GM19035 (cell line): ENCODE measurements at regions not wholly inside any gene's neighbourhood (a gene's known extent, or its start where the extent isn't known, plus 50 kb on each side); places are given as distances from the start of the nearest gene placed in this dataset.

ENCODE experiments used
- ATAC-seq: cut with Tn5 transposase; IDR thresholded peaks from one replicate; pipeline ENCODE4 v1.9.1; 2021; ENCODE audit not compliant: unreplicated experiment

GRCh38 chr15:53401503-53401902 is 358.0 kb downstream of the WDR72 start:
- ATAC-seq, result no peak

- no peak for ATAC-seq
Measured at GRCh38 chr15:53400986-53401385, 358.5 kb downstream of the WDR72 start.

DNA sequence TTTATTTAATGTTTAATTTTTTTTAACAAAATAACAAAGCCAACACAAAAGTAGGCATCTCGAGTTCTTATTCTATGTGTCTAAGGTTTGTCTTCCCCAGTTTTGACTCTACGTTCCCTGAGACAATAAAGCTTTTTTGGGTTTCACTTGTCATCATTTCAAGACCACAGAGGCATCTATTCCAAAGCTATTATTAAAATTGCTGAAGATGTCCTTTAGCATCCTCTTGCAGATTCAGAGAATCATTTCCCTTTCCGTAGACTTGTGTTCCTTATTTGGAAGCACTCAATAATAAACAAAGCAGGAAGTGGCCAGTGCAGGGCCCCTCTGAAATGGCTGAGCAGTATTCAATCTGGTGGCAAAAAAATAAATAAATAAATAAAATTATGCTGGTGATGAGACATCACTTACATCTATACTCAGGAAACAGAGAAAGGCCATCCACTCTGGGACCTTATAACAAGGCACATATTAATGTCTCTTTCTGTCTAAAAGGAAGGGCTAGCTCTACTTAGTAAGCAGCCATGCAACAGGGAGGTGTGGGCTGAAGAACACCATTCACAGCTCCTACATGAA is 362.3 kb downstream of the WDR72 start:
- no peak for ATAC-seq

- ATAC-seq, result no peak
Measured at GRCh38 chr15:53395871-53396270, 363.6 kb downstream of the WDR72 start.

DNA sequence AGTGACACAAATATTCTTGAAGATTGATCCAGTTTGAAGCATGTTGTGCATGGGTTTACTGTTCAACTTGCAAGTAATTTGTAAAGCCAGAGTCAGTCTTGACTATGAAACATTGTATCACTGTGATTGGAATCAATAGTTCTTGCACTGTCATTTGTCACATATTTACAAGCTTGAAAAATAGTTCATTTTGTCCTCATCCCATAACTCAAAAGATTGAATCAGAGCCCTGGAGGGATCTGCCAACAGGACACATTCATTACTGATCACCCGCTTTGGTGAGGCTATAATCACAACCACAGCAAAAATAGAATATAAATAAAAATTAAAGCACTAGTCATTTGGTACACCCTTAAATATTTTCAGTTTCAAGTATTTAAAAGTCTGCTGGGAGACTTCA is 368.9 kb downstream of the WDR72 start:
- no peak for ATAC-seq

DNA sequence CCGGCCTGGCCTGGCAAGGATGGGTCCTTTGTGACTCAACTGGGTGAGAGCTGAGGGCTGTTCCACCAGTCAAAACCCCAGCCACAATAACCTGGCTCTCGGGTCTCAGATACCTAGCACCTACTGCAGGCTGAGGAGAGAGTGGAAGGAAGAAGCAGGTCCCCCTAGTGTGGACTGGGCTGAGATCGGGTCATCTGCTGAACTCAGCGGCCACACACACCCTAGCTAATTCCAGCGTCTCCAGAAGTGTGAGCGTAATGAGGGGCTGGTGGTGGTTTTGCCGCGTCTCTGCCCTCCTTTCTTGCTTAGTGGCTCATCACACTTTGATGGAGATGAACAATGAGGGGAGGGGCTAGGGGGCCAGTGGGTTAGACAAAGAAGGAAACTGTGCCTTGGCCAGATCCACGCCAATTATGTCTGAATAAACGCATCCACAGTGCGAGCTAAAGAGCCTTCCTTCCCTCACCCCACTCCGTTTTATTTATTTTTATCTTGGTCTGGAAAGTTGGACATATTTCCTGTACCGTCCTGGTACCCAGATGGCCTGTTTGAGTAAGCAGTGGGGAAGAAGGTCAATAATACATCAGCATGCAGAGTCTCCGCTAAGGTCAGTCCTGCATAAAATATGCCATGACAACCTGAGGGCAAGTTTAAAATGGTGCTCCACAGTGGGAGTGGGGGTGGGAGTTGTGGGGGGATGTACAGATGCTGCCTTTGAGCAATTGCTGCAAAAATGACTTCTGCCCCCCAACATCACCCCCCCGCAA is 370.0 kb downstream of the WDR72 start:
- ATAC-seq, result no peak

DNA sequence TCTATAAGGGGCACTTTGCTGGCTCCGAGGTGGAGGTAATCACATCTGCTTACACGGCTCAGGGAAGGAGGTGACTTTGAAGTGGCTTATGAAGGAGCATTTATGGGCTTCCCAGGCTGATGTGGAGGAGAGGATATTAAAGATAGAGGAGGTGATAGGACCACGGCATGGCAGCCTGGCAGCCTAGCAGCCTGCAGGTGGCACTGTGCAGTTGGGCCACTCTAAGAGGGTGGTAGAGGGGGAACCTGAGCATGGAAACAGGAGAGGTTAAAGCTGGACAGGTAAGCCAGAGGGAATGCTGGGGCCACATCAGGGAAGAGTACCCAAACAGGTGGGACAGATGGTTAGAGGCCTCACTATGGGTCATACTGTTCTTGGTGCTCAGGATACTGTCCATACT is 375.0 kb downstream of the WDR72 start:
- no peak for ATAC-seq

DNA sequence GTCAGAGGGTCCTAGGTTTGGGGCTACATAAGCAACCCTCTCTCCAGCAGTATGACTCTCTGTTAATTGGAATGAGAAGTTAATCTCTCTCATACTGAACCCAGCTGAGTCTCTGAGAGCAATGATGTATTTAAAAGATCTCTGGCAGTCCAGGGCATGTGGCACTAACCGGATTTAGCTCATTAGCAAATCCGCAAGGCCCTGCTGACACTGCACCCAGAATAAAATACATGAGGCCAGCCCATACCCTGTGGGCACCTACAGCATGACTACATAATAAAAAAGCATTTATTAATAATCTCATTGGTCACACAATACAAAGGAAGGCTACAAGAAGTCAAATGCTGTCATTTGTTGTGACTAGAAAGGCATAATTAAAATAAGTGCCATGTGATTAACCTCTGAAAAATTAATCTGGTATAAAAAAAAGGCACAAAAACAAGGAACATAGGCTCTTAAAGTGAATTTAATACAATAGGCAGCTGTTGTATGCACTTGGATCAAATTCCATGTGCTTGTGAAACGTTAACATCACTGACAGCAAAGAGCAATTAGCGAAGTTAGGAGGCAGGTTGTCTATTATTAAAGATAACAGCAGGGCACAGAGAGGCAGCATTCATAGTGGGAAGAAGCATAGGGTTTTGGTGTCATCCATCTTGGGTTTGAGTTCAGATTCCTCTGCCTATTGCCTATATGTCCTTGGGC is 381.2 kb downstream of the WDR72 start:
- no peak for ATAC-seq

GRCh38 chr15:53367740-53368139 is 391.7 kb downstream of the WDR72 start:
- no peak for ATAC-seq

DNA sequence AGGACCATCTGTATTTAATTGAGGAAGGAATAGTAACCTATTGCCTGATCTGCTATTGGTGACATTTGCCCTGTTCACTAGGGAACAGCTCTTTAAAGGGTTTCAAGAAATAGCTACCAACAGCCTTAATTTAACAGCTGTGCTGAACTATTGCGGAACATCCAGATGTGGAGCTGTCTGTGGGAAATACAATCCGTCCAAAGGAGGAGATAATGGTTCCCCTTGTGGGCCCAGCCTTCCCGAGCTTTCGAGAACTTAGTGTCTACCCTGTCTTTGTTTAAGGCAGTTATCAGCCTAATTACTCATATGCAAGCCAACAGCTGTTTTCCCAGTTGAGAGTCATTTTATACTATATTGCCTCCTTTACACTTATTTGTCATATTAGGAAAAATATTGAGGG is 398.6 kb downstream of the WDR72 start:
- no peak for ATAC-seq

DNA sequence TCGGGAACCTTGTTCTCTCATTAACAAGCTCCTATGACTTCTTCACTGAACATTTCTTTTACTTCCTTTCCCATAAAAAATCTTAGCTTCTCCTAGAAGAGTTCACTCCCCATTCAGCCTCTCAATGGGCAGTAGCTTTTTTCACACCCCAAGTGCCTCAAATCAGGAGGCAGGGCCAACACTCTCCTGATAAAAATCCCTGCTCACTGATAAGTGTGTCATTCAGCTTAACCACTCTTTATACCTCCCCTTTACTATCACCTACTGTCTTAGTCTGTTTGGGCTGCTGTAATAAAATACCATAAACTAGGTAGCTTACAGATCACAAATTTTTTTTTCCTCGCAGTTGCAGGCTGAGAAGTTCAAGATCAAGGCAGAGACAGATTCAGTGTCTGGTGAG is 400.4 kb downstream of the WDR72 start:
- no peak for ATAC-seq

DNA sequence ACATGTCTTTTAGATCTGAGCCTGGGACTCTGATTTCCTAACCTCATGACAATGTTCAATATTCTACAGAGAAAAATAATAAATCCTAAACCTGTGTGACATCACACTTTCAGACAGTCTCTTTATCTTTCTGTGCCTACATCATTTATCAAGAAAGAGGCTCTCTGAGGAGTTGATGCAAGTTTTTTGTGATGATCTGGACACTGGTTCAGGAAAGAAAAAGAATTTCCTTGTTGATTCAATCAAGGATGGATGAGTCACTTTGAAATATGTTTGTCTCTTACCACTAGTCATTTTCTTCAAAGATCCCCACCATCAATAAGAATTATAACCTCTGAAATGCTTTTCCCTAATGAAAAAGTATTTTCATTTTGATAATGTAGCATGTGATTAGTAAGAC is 404.6 kb downstream of the WDR72 start:
- no peak for ATAC-seq

- ATAC-seq, result no peak
Measured at GRCh38 chr15:53351373-53351772, 408.1 kb downstream of the WDR72 start.

DNA sequence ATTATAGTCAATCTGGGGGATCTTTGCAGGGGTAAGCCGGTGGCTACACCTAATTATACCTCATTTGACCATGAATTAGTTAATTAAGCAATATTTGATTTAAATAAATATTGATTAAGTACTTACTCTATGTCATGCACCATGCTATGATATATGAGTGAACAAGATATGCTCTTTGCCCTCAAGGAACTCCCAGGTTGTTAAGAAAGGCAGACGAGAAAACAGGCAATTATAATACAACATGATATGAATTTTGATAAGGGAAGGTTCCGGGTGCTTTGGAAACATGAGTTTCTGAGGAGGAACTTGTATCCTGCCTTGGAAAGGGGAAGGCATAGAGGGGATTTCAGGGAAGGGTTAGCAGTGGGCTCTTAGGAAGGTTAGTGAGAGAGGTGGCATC is 412.9 kb downstream of the WDR72 start:
- no peak for ATAC-seq

DNA sequence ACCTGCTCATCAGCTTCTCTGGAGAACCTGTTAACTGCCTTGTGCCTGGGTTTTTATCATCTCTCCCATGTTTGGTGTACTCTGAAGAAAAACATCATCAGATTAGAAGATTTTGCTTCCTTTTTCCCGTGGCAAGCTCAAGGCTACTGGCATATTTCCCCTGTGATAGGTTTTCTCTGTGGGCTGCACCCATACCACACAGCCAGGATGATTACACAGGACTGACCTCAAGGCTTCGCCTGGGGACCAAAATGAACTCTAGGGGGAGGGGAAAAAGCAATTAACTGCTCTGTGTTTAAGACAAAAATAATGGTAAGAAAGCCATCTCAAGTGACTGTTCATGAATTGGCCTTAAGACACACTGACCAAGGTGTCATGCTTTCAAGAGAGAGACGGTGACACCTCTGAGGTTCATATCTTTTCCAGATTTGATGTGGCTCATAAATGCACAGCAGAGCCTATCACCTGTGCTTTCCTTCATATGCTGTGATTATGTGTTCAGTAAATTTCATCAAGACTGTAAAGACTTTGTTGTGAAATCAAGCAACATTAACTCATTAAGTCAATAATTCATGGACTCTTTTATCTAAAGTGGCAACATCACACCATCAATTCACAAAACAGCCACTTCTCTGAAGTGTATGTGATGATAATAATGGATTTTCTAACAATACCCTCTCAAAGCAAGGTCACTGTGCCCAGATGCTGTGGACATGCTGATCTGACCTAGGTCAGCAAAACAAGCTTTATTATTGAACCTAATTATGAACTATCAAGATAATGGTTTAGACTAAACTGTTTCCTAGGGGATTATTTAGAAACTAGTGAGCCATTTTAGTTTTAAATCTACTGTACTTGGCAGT is 427.9 kb downstream of the WDR72 start:
- ATAC-seq, result no peak

DNA sequence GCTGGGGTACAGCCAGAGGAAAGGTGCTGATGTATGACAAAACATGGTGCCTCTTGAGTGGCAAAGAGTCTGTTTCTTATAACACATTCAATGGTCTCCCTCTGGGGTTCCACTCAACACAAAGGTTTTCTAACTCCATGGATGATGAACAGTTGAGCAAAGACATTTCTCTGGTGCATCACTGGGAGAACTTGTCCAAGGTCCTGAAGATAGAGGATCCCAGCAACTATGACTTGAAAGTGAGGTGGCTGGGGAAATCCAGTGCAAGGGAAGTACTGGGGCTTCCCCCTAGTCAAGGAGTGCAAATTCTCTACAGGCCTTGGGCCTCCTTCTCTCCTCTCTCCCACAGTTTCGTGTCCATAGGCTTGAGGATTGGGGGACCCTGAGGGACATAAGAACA is 431.1 kb downstream of the WDR72 start:
- ATAC-seq, result no peak

DNA sequence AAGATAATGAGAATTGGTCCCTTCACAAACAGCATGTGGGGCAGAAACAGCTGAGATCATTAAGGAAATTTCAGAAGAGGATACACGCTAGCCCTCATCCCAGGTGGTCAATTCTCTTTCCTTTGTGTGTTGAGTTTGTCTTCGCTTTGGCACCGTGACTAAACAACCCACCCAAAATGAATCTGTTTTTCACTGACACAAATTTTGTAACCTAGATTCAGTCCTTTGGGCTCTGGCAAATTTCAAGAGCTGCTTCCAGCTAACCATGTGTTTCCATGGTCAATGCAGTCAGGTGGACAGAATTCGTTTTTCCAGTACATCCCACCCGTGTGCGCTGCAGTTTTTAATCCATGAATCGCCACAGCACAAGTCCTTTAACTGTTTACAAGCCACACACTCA is 435.4 kb downstream of the WDR72 start:
- ATAC-seq, result no peak

GRCh38 chr15:53323191-53323590 is 436.3 kb downstream of the WDR72 start:
- ATAC-seq, result no peak

- ATAC-seq, result no peak
Measured at GRCh38 chr15:53320816-53321215, 438.6 kb downstream of the WDR72 start.

DNA sequence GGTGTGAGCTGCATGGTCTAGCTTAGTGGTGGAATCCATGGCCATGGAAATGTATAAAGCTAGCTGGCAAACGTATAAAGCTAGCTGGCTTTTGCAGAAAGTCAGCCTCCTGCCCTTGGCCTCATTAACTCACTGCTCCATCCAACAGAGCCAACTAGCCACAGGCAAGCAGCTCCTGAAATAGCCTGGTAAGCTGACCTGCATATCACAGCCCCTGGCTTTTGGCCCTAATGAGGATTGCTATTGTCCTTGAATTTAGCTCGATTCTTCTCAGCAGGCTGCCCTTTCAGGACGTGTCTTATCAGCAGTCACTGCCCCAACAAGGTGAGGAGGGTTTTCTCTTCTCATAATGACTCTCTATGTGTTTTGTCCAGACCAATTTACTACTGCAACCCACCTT is 446.8 kb downstream of the WDR72 start:
- ATAC-seq, result no peak

DNA sequence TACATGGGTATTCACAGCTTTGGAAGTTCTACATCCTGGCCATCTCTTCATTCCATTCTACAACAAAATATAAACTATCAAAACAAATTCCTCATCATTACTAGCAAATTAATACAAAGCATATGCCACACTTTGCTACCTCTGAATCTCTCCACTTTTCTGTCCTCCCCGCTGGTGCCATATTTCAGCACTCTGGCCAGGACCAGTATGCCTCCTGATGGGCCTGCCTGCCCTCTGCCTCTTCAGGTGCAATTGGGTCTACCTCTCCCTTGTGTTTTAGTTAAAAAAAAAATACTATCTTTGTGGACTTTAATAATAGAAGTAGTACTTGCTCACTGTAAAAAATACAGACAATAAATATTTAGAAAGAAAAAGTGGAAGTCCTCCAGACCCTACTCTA is 448.8 kb downstream of the WDR72 start:
- no peak for ATAC-seq
